GM12878 (cell line): ENCODE measurements at regions not wholly inside any gene's neighbourhood (a gene's known extent, or its start where the extent isn't known, plus 50 kb on each side); places are given as distances from the start of the nearest gene placed in this dataset.

Experiments
- ATAC-seq: fragments of 200-7000 bp; cut with Tn5 transposase; 3 replicates; pipeline ENCODE4 v1.9.1; 2020; ENCODE audit warnings: mild to moderate bottlenecking, moderate library complexity
- BruUV-seq: library from RNA; stranded (reverse); fragments of 400-500 nt; replicated peaks from 2 replicates; lab custom pipeline; 2021; lab: Mats Ljungman, UMichigan
- CTCF ChIA-PET: fragments of 300-600 bp; sonication (Branson Sonifier 250); formaldehyde crosslinking; extraction: SDS; loops from one replicate; lab custom pipeline; 2021; ENCODE audit warnings: inconsistent platforms; lab: Yijun Ruan, JAX
- POLR2A ChIA-PET: fragments of 350-600 bp; formaldehyde crosslinking; extraction: SDS; loops from one replicate; lab custom pipeline; 2021; ENCODE audit warnings: inconsistent platforms; lab: Charles Lee
- RAD21 ChIA-PET: fragments of 300-600 bp; sonication (Branson Sonifier 250); formaldehyde crosslinking; loops from one replicate; lab custom pipeline; 2023; ENCODE audit warnings: antibody characterized with exemption; ENCODE audit not compliant: unreplicated experiment; lab: Charles Lee
- SMC1A ChIA-PET: fragments of 300-600 bp; sonication (Branson Sonifier 250); formaldehyde crosslinking; loops from one replicate; lab custom pipeline; 2023; ENCODE audit not compliant: unreplicated experiment, uncharacterized antibody; lab: Charles Lee
- DNase-seq: peaks from one replicate; pipeline ENCODE4 v3.0.0-alpha.2; 2011; ENCODE audit warnings: low read depth, low spot score
- FAIRE-seq: peaks from 3 replicates; lab custom pipeline; 2011; peaks lifted over from hg19 to GRCh38; lab: Jason Lieb, UNC
- H2AFZ ChIP-seq: 2 replicates; pipeline ENCODE4 v1.6.0; 2011; ENCODE audit warnings: low read depth, low read length, control low read depth; ENCODE audit not compliant: control insufficient read depth
- H3K27ac ChIP-seq: 2 replicates; pipeline ENCODE4 v1.5.1; 2011; ENCODE audit warnings: control low read depth; ENCODE audit not compliant: control insufficient read depth, insufficient read depth
- H3K27me3 ChIP-seq, 2 experiments: replicated peaks in 1 of 2; 2 replicates each; pipeline versions ENCODE4 v1.6.0 to v1.6.1; 2011; ENCODE audit warnings: low read length in 1 of 2; ENCODE audit not compliant: control insufficient read depth in 2 of 2, insufficient read depth in 2 of 2
- H3K36me3 ChIP-seq, 2 experiments: 2 replicates each; pipeline ENCODE4 v1.5.1; 2011; ENCODE audit warnings: low read length in 1 of 2; ENCODE audit not compliant: control insufficient read depth in 2 of 2, insufficient read depth in 2 of 2
- H3K4me1 ChIP-seq: 2 replicates; pipeline ENCODE4 v1.6.1; 2011; ENCODE audit warnings: mild to moderate bottlenecking, low read length, moderate library complexity, mixed read lengths; ENCODE audit not compliant: control insufficient read depth, insufficient read depth
- H3K4me2 ChIP-seq: 2 replicates; pipeline ENCODE4 v1.6.0; 2011; ENCODE audit warnings: control low read depth; ENCODE audit not compliant: control insufficient read depth, insufficient read depth
- H3K4me3 ChIP-seq: fragments of 200-600 bp; sonication (generic); 2 replicates; pipeline ENCODE4 v1.5.1; 2016
- H3K79me2 ChIP-seq: 2 replicates; pipeline ENCODE4 v1.6.0; 2011; ENCODE audit warnings: low read length; ENCODE audit not compliant: control insufficient read depth, insufficient read depth
- H3K9ac ChIP-seq: 2 replicates; pipeline ENCODE4 v1.8.0; 2011; ENCODE audit warnings: low read length, control low read depth, mixed read lengths; ENCODE audit not compliant: control insufficient read depth, insufficient read depth
- H3K9me3 ChIP-seq: replicated peaks from 3 replicates; pipeline ENCODE4 v1.5.1; 2011; ENCODE audit warnings: mild to moderate bottlenecking, low read length; ENCODE audit not compliant: control insufficient read depth, insufficient read depth
- H4K20me1 ChIP-seq: 2 replicates; pipeline ENCODE4 v1.6.0; 2011; ENCODE audit not compliant: control insufficient read depth, insufficient read depth
- CBX3 ChIP-seq: fragments of 200-600 bp; sonication (generic); IDR thresholded peaks from 2 replicates; pipeline ENCODE4 v1.6.1; 2016; ENCODE audit warnings: low read depth, borderline replicate concordance
- HDGF ChIP-seq: fragments of 450-650 bp; IDR thresholded peaks from 2 replicates; pipeline ENCODE4 v1.6.1; 2016; ENCODE audit warnings: antibody characterized with exemption
- IKZF1 ChIP-seq: fragments of 450-650 bp; conservative IDR thresholded peaks from 2 replicates; pipeline ENCODE4 v1.6.1; 2017; ENCODE audit warnings: antibody characterized with exemption, mild to moderate bottlenecking
- IRF3 ChIP-seq: fragments of 450-650 bp; IDR thresholded peaks from 2 replicates; pipeline ENCODE4 v1.6.1; 2014; ENCODE audit warnings: mild to moderate bottlenecking
- JUND ChIP-seq: IDR thresholded peaks from 2 replicates; pipeline ENCODE4 v1.6.1; 2012; ENCODE audit warnings: low read depth, mild to moderate bottlenecking, low read length, improper control_type of control experiment, moderate library complexity
- KAT2A ChIP-seq: conservative IDR thresholded peaks from 2 replicates; pipeline ENCODE4 v1.6.1; 2011; ENCODE audit warnings: low read depth, low read length; ENCODE audit not compliant: control insufficient read depth
- MEF2A ChIP-seq: IDR thresholded peaks from 2 replicates; pipeline ENCODE4 v1.6.1; 2011; ENCODE audit warnings: low read depth, mild to moderate bottlenecking, low read length, moderate library complexity; ENCODE audit not compliant: insufficient read depth
- NFYB ChIP-seq: IDR thresholded peaks from 2 replicates; pipeline ENCODE4 v1.6.1; 2011; ENCODE audit warnings: low read depth, mild to moderate bottlenecking, low read length, improper control_type of control experiment, moderate library complexity; ENCODE audit not compliant: insufficient read depth
- POU2F2 ChIP-seq: IDR thresholded peaks from 3 replicates; pipeline ENCODE4 v1.6.1; 2011; ENCODE audit warnings: low read depth, mild to moderate bottlenecking, low read length, borderline replicate concordance
- RB1 ChIP-seq: fragments of 450-650 bp; formaldehyde crosslinking; IDR thresholded peaks from 2 replicates; pipeline ENCODE4 v1.6.1; 2017; ENCODE audit warnings: mild to moderate bottlenecking, borderline replicate concordance
- RELA ChIP-seq: fragments of 450-650 bp; IDR thresholded peaks from 2 replicates; pipeline ENCODE4 v1.8.0; 2014; ENCODE audit warnings: borderline replicate concordance; ENCODE audit not compliant: partially characterized antibody
- SMARCA5 ChIP-seq: fragments of 450-650 bp; IDR thresholded peaks from 2 replicates; pipeline ENCODE4 v1.6.1; 2017; ENCODE audit warnings: mild to moderate bottlenecking
- SUPT20H ChIP-seq: IDR thresholded peaks from 2 replicates; pipeline ENCODE4 v1.6.1; 2011; ENCODE audit warnings: low read depth, mild to moderate bottlenecking, low read length, moderate library complexity, borderline replicate concordance; ENCODE audit not compliant: control insufficient read depth
- WGBS: methylation state at CpG from one replicate; pipeline ENCODE4 v1.1.6; 2016; ENCODE audit warnings: low lambda C conversion rate; ENCODE audit not compliant: insufficient replicate concordance, insufficient coverage; ENCODE audit errors: missing lambda C conversion rate; 5-methylcytosine and 5-hydroxymethylcytosine counted together
- in situ Hi-C: fragments of 300-500 bp; cut with MboI; formaldehyde crosslinking; loops from 9 replicates; pipeline ENCODE4 v1.14.3; 2018; ENCODE audit warnings: mixed read lengths
- intact Hi-C: fragments of 100-400 bp; cut with micrococcal nuclease; formaldehyde crosslinking; loops from one replicate; pipeline ENCODE4 v1.14.2; 2022; ENCODE audit not compliant: unreplicated experiment
- TF ChIP-seq, protein P1 (sequence below), 3 experiments: IDR thresholded peaks in 2 of 3; conservative IDR thresholded peaks in 1 of 3; 2 replicates each; pipeline ENCODE4 v1.5.1; 2011; ENCODE audit warnings: low read depth in 3 of 3, low read length in 3 of 3, mild to moderate bottlenecking in 3 of 3, control low read depth in 2 of 3, moderate library complexity in 2 of 3, inconsistent platforms in 1 of 3, mixed read lengths in 1 of 3; ENCODE audit not compliant: control insufficient read depth in 2 of 3, insufficient read depth in 1 of 3; ENCODE audit errors: extremely low read depth in 1 of 3

DNA sequence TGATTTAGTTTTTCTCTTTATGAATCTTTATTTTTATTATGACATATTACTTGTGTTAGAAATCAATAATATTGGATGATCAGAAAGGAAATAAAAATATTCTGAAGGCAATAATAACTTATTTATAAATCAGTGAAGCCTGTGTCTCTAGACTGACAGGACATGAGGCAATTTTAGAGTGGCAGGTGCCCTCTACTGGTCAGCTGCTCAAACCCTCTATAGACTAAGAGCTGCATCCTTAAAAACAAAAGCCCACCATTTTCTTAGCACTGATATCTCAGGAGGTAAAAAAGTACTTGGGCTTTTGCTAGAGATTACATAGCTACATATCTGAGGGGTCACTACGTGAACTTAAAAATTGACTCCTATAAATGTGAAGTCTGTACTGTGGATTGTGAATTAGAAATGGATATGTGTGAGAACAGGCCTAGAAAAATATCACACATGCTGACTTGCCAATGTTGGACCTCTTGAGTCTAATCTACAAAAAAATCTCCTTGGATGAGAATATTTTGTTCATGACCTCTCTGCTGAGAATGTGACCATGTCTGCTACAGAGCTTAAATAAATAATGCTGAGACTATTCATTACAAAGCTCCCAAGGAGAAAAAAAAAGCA, 597.9 kb upstream of the ADAMTS5 start:
- SMC1A ChIA-PET: no interaction called here
- H3K79me2 ChIP-seq: no peaks in the 10 kb centered on the region
- TF ChIP-seq, protein P1, sequence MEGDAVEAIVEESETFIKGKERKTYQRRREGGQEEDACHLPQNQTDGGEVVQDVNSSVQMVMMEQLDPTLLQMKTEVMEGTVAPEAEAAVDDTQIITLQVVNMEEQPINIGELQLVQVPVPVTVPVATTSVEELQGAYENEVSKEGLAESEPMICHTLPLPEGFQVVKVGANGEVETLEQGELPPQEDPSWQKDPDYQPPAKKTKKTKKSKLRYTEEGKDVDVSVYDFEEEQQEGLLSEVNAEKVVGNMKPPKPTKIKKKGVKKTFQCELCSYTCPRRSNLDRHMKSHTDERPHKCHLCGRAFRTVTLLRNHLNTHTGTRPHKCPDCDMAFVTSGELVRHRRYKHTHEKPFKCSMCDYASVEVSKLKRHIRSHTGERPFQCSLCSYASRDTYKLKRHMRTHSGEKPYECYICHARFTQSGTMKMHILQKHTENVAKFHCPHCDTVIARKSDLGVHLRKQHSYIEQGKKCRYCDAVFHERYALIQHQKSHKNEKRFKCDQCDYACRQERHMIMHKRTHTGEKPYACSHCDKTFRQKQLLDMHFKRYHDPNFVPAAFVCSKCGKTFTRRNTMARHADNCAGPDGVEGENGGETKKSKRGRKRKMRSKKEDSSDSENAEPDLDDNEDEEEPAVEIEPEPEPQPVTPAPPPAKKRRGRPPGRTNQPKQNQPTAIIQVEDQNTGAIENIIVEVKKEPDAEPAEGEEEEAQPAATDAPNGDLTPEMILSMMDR (IDR thresholded peaks at IDR 0.05 in 2 of 3, conservative IDR thresholded peaks at IDR 0.05 in 1 of 3; ENCODE audit: control insufficient read depth in 2 of 3, extremely low read depth in 1 of 3, insufficient read depth in 1 of 3, low read depth in 3 of 3, low read length in 3 of 3): 0 out of 6 replicates have a peak, but pooled peaks of 1 of the 3 experiments have one; percentile 12
- TF ChIP-seq JUND: no peak
- no peak for TF ChIP-seq KAT2A
- no peak for TF ChIP-seq HDGF
- FAIRE-seq (no peak), ATAC-seq (no peak), DNase-seq (no peak)
- RAD21 ChIA-PET: no interaction called here
- H3K4me2 ChIP-seq: no peak overlapping the region
- no peaks in the 10 kb centered on the region for H3K27me3 ChIP-seq
- H3K36me3 ChIP-seq: no peaks in the 10 kb centered on the region
- no peak overlapping the region for H3K27ac ChIP-seq
- in situ Hi-C loops (no loop called here), intact Hi-C loops (no loop called here)
- CTCF ChIA-PET: no interaction called here
- POLR2A ChIA-PET: no interaction called here
- no TSS peak for BruUV-seq
- no peaks in the 10 kb centered on the region for H3K4me1 ChIP-seq
- H3K9ac ChIP-seq: no peak overlapping the region
- no peak overlapping the region for H2AFZ ChIP-seq
- WGBS: 5% methylated on average over 1 of the region's 1 CpG
- H3K9me3 ChIP-seq: no peaks in the 10 kb centered on the region; the same call in 2 of the 3 replicates
- H3K4me3 ChIP-seq: no peak overlapping the region
- H4K20me1 ChIP-seq: no peaks in the 10 kb centered on the region

- 31% methylated on average over 6 of the region's 6 CpGs for WGBS
- H4K20me1 ChIP-seq: no peaks in the 10 kb centered on the region
- no peak overlapping the region for H3K27ac ChIP-seq
- RAD21 ChIA-PET: no interaction called here
- H3K36me3 ChIP-seq: no peaks in the 10 kb centered on the region
- CTCF ChIA-PET: no interaction called here
- no peak overlapping the region for H2AFZ ChIP-seq
- H3K4me3 ChIP-seq: no peak overlapping the region
- ATAC-seq (no peak), FAIRE-seq (no peak), DNase-seq (no peak)
- no TSS peak for BruUV-seq
- no peaks in the 10 kb centered on the region for H3K4me1 ChIP-seq
- H3K9me3 ChIP-seq: no peaks in the 10 kb centered on the region; the same call in 2 of the 3 replicates
- H3K9ac ChIP-seq: no peak overlapping the region
- in situ Hi-C loops: no loop called here
- no peaks in the 10 kb centered on the region for H3K79me2 ChIP-seq
- intact Hi-C loops: no loop called here
- H3K4me2 ChIP-seq: no peak overlapping the region
- SMC1A ChIA-PET: no interaction called here
- POLR2A ChIA-PET: no interaction called here
- no peaks in the 10 kb centered on the region for H3K27me3 ChIP-seq
- TF ChIP-seq POU2F2 (no peak), RELA (no peak), MEF2A (no peak), SMARCA5 (no peak), IRF3 (no peak), IKZF1 (no peak), CBX3 (no peak), RB1 (no peak), NFYB (no peak), SUPT20H (no peak)
Measured at GRCh38 chr21:27562303-27562702, 595.4 kb upstream of the ADAMTS5 start.
